EH (cell line): ENCODE measurements at regions not wholly inside any gene's neighbourhood (a gene's known extent, or its start where the extent isn't known, plus 50 kb on each side); places are given as distances from the start of the nearest gene placed in this dataset.
A peak's percentile ranks its signal among the peaks of the same experiment; 100 is the strongest.

ENCODE experiments used
- DNase-seq: peaks from one replicate; pipeline ENCODE4 v3.0.0-alpha.2; 2015; ENCODE audit warnings: low read depth

DNA sequence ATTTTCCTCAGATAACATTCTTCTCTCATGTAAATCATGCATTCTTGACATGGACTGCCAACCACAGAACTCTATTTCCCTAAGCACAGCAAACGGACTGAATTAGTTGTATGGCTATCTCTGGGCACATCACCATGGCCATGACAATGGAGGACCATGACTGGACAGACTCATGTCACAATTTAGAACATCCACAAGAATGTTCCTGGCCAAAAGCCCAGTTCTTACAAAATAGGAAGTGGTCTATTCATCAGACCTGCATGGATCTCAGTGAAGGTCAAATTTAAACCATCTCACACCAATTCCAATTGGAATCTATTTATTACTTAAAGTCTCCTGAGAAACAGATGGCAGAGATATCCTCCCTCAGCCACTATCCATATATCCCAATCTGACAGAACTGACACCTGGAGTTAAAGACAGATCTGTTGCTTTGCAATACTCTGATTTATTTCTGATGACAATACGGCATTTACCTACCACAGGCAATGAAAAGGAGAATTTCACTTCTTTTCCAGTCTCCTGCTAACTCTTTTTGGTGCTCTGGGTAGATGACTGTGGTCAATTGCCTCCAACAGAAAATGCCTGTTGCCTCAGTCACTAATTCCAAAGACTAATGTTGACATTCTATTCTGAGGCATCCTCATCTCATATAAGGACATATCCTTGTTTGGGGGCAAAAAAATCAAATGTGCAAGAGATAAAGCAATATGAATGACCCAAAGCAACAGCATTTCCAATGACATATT lies 254.8 kb downstream of the HTR7 start:
- peak; percentile 67 for DNase-seq

DNA sequence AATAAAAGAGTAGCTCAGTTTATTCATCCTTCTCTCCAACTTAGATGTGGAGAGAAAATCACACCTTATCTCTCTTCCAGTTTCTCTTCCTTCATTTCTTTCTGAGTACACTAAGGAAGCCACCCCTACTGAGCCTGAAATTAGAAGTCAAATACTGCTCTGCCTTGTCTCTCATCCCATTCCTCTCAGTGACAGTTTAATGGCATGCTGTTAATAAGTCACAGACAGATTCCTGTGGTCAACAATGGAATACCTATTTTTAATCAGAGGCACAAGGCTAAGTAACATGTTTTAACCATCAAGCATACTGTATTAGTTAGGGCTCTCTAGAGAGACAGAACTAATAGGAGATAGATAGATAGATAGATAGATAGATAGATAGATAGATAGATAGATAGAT lies 253.2 kb downstream of the HTR7 start:
- DNase-seq, result peak; percentile 18

DNA sequence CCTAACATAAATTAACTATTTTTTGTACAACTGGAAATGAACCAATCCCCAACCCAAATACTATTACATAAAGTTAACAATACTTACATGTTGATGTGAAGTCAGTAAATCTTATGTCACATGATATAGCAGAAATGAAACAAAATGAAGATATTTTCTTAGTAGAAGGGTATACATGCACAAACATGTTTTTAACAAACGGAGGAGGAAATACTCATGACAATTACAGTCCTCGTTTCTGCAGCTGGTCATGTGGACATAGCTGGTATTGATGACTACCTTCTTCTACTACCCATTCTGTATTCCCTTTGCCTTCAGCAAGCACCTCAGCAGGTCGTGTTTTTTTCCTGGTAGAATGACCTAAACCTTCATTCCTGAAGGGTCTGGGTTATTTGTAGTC lies 252.3 kb downstream of the HTR7 start:
- no peak for DNase-seq

DNA sequence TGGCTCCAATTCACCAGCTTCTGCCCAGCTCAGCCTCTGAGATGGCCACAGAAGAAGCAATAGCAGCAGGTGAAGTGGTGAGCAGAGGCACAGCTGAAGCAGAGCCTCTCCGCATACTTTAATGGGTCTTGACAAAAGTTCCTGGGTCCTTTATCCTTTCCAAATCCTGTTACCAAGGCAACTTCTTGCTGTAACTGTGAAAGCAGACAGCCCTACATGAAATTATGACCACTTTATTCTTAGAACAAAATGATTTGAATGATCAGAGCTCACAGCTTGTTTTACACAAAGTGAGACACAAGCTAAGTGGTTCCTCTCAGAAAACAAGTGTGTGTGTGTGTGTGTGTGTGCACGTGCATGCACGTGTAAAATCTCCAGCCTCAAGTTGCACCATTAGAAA lies 245.6 kb downstream of the HTR7 start:
- DNase-seq, result no peak

DNA sequence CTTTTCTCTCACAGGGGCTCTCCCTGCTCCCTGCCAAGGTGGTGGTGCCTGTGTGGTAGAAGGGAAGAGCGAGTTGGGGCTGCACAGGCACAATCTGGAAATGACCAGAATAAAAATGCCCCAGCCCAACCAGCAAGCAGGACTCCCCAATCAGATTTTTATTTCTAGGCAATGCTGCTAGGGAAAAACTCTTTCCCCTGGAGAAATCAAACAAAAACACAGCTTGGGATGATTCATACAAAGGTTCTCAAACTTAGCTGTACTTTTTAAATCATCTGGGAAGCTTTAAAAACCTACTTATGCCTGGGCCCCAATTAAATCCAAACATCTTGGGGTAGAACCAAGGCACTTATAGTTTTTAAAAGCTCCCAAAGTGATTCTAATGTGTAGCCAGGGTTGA lies 243.2 kb downstream of the HTR7 start:
- no peak for DNase-seq

DNA sequence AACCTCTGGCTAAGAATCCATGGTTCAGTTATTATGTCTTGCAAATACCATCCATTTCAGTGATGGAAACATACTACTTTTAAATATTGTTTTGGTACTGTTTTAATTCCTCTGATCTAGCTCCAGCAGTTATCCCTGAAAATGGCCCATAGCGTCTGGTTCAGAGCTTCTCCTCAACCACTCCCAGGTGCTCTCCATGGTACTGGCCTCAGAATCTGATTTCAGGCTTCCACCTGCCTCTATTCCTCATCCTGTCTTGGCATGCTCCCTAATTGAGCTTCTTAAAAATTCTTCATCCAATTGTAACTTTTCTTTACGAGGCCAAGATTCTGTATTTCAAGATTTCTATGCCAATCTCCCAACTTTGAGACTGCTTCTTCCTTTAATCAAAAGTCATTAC lies 236.3 kb downstream of the HTR7 start:
- peak; percentile 22 for DNase-seq

DNA sequence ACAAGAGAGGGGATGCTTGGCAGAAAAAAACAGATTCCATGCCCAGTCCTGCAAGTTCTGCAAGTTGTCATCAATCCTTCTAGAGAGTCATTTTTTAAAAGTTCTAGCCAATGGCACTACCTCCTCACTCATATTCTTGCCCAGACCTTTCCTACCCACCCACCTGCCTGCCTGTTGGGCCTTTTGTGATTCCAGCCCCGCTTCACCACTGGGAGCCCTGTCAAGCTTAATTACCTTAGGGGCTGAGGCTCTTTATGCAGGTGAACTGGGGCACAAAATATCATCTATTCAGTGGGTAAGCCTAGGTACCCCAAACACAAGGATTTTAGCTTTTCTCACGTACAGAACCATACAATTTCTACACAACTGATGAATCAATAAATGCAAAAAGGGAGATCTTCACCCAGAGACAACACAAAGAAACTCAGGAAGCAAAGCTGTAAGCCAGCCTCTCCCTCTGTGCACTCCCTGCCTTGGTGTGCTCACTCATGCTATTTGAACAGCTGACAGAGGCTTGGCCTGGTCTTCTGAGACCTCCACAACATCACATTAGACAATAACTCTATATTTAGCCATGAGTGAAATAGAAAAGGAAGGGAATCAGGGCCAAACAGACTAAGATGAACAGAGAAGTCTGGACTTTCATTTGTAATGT lies 222.6 kb downstream of the HTR7 start:
- DNase-seq, result no peak

DNA sequence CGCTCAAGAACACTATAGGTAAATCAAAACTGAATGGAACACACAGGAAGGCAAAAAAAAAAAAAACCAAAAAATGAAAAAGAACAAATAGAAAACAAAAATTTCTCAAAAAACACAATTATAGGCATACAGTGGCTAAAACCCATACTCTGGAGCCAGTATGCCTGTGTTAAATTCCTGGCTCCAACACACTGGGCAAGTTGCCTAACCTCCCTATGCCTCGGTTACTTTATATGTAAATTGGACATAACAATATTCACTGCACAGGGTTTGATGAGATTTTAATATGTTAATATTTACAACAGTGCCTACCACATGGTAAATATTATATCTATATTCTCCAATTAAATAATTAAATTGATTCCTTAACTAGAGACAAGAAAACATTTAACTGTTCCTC lies 217.1 kb downstream of the HTR7 start:
- no peak for DNase-seq

DNA sequence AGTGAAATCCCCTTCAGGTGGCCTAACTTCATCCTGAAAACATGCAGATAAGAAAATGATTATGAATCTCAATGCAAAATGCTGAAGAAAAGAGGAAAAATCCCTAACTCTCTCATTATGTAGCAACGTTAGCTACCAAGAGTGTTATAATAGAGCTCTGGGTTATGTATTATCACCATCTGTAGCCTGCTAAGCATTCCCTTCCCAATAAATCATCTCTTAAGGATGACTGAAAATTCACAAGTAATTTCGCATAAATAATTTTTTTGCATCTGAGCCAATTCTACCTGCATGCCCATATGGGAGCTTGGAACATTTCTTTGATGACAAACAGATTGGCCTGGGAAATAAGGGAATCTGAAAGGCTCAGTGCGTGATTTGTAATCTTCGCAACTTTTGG lies 216.1 kb downstream of the HTR7 start:
- no peak for DNase-seq

DNA sequence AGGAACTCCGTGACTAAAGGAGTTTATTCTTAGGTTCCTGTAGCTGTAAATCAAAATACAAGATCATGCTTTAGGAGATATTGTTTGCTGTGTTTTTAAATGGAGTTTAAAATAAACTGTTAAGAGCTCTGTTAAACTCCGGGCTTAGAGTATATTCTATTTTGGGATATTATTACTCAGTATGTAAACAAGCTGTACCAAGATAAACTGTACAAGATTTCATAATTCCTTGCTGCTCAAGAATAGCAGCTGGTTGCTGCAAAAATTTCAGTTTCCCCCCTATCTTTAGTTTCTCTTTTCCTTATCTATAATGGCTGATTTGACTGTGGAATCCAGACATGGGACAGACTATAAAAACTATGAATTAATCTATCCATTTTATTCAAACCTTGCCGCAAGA lies 215.7 kb downstream of the HTR7 start:
- peak; percentile 50 for DNase-seq

DNA sequence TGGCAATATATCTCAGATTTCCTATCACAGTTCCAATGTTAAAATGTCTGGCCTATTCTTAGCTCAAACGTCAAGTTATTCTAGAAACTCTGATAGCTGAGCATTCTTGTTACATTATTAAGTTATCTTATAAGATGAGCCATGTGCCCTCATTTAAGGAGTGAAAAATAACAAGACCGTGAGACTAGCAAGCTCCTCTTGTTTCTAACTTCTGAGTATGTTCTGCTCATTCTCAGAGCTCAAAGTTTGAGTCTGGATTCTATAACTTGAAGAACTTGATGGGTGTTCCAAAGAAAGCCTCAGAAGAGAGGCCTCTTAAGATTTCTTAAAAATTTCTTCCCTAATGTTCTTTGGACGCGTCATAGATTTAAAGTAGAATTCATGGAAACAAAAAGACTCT lies 215.2 kb downstream of the HTR7 start:
- no peak for DNase-seq

DNA sequence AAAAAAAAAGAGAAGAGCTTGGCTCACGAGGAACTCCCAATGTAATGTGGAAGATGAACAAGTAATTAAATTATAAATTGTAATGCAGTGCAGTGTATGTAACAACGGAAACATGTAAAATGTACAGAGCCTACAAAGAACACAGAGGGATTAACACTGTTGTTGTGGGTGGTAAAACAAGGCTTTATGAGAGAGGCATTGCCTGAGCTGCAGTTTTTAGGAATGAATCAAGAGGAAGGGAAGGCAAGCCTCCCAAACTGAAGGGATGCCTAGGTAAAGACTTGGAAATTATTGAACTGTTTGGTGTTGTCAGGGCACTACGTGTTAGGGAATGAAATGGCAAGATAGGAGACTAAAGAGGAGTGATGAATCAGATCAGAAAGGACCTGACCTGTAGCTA lies 213.7 kb downstream of the HTR7 start:
- peak; percentile 49 for DNase-seq

DNA sequence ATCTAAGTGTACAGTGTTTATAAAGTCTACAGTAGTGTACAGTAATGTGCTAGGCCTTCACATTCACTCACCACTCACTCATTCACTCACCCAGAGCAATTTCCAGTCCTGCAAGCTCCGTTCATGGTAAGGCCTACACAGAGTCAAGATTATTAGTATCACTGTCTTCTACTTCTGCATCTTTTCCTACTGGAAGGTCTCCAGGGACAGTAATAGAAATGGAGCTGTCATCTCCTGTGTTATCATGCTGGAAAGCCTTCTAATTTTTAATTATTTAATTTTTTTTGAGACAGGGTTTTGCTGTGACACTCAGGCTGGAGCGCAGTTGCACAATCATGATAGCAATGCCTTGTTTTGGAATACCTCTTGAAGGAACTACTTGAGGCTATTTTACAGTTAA lies 207.0 kb downstream of the HTR7 start:
- DNase-seq, result no peak

DNA sequence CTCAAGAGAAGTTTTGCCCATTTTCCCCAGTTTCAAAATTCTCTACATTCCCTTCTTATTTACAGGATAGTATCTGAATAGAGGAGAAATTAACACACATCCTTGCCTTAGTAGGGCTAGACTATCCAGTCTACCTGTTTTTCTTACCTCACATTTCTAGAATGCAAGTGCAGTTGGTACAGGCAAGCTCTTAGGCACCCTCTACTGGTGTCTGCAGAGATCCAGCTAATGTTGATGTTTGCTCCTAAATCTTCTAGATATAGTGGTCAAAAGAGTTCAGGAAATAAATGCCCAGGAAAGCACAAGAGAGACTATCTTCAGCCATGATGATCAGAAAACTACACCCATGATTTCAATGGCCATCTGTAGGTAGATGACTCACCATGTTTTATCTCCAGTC lies 205.3 kb downstream of the HTR7 start:
- DNase-seq, result peak; percentile 15

DNA sequence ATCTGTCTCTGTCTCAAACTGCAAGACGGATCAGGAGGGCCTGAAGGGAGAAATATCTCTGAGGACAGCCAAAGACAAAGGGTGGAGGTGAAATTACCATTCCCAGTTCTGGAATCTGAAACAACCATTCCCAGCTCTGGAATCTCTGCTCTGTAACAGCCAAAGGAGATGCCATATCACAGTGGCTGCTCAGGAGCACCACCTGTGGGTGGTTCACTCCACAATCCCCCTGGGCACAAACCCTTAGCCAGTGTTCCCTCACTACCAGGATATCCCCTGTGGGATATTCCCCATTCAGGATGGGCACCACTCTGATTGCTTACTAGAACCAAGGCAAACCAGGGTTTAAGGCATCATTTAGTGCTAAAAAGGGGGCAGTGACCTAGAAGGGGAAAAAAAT lies 199.0 kb downstream of the HTR7 start:
- DNase-seq, result peak; percentile 6

DNA sequence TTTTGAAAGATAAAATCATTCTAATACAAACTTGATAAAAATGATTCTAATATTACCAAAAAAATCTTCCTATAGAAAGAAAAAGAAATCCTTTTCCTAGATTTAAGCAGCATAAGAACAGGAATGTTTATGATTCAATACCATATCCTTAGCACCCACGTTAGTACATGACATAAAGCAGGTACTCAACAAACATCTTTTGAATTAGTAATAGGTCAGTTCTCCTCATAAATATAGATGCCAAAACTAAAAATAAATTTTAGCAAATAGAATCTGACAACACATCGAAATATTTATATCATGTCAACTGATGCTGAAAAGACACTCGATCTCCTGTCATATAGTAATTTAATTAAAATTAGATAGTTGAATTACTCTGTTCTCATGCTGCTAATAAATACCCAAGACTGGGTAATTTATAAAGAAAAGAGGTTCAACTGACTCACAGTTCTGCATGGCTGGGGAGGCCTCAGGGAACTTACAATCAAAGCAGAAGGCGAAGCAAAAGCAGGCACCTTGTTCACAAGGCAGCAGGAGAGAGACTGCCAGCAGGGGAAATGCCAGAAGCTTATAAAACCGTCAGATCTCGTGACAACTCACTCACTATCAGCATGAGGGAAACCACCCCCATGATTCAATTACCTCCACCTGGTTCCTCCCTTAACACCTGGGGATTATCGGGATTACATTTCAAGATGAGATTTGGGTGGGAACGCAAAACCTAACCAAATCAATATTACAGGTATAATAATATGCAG lies 191.8 kb downstream of the HTR7 start:
- DNase-seq, result no peak

DNA sequence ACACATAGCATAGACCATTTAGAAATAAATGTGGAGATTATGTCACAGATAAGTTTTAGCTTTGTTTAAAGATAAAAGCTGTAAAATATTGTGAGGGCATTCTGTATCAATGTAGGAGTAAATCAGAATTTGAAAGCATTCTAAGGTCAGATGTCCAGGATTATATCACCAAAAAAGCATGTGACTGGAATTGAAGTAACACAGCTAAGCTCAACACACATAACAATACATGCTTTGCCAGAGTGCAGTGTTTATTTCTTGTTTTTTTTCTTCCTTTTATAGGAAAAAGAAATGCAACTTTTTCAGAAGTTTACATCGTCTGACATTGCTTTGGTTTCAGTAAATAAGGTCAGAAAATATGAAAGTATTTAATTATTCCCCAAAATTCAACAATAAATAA lies 183.4 kb downstream of the HTR7 start:
- DNase-seq, result peak; percentile 7

DNA sequence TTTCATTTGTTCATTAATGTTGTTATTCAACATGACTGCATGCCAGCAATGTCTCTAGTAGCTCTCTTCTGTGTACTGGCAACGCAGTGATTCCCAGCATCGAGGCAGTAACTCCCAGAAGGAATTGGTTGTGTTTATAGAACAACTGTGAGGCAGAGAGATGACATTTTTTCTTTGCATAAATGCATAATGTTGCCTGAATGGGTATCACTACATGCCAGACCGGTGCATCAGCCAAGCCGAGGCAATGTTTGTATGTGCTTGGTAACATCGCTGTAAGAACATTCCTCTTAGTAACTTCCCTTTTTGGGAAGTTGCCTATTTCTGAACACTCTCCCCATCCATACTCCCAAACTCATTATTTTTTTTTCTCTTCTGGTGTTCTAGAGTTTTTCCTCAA lies 182.9 kb downstream of the HTR7 start:
- peak; percentile 96 for DNase-seq

DNA sequence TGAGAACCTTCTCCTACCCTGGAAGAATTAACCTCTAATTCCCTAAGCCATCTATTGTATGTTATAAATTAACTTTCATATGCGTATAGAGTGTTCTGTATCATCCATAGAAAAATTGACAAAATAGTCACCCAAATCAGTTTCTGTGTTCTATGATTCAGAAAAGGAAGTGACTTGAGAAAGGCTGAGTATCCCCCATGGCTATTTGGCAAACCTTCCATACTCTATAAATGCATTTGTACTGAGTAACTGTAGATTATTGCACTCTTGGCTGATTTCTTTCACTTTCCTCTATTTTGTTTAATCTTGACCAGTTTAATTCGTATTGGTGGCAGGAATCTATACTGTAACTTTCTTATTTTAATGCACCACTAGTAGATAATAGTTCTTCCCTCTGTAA lies 182.2 kb downstream of the HTR7 start:
- DNase-seq, result peak; percentile 82
